HUES6 (cell line): ENCODE measurements at regions not wholly inside any gene's neighbourhood (a gene's known extent, or its start where the extent isn't known, plus 50 kb on each side); places are given as distances from the start of the nearest gene placed in this dataset.

Source experiments
- H3K27ac ChIP-seq: 2 replicates; pipeline ENCODE4 v1.7.0; 2013; ENCODE audit warnings: low read depth, mild to moderate bottlenecking, low read length, inconsistent platforms
- H3K27me3 ChIP-seq: 2 replicates; pipeline ENCODE4 v1.6.1; 2013; ENCODE audit warnings: low read length; ENCODE audit not compliant: control insufficient read depth, insufficient read depth
- H3K36me3 ChIP-seq: 2 replicates; pipeline ENCODE4 v1.6.1; 2013; ENCODE audit warnings: low read length; ENCODE audit not compliant: control insufficient read depth, insufficient read depth
- H3K4me1 ChIP-seq: 2 replicates; pipeline ENCODE4 v1.6.1; 2013; ENCODE audit warnings: low read length; ENCODE audit not compliant: control insufficient read depth, insufficient read depth
- H3K4me3 ChIP-seq: 2 replicates; pipeline ENCODE4 v1.5.1; 2013; ENCODE audit warnings: low read depth, low read length
- H3K9ac ChIP-seq: one replicate; pipeline ENCODE4 v1.6.1; 2013; ENCODE audit warnings: mild to moderate bottlenecking, low read length
- H3K9me3 ChIP-seq: 2 replicates; pipeline ENCODE4 v1.6.1; 2013; ENCODE audit warnings: low read depth, low read length; ENCODE audit not compliant: control insufficient read depth, insufficient read depth

- H3K27ac ChIP-seq = no peak overlapping the region
- no peak overlapping the region for H3K9ac ChIP-seq
- no peaks in the 10 kb centered on the region for H3K27me3 ChIP-seq
- H3K36me3 ChIP-seq = no peaks in the 10 kb centered on the region
- H3K4me3 ChIP-seq = no peak overlapping the region
- H3K4me1 ChIP-seq = no peaks in the 10 kb centered on the region
- peaks cover 6% of the 10 kb centered on the region; the same call in 1 of the 2 replicates for H3K9me3 ChIP-seq
Measured at GRCh38 chr10:64497306-64497705, 976.1 kb downstream of the REEP3 start.

DNA sequence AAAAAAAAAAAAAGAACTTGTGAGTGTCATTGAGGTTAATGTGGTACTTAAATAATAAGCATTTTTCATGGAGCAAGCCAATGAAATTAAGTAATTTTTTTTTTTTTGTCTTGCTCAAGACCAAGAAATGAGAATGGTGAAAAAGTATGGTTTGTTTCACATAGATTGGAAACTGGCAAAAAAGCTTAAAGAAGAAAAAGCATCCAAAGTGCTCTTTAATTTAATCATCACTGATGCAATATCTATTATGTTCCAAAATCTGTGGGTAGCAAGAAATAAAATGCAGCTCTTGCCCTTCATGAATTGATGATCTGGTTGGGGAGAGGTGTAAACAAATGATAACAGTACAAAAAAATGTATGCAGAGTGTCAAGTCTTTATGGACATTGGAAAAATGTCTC is 980.6 kb downstream of the REEP3 start:
- no peaks in the 10 kb centered on the region for H3K36me3 ChIP-seq
- peaks cover 6% of the 10 kb centered on the region; the same call in 1 of the 2 replicates for H3K9me3 ChIP-seq
- no peak overlapping the region for H3K9ac ChIP-seq
- peaks cover 13% of the 10 kb centered on the region; the same call in 1 of the 2 replicates for H3K4me1 ChIP-seq
- H3K27ac ChIP-seq = no peak overlapping the region
- no peaks in the 10 kb centered on the region for H3K27me3 ChIP-seq
- no peak overlapping the region for H3K4me3 ChIP-seq

- no peak overlapping the region for H3K9ac ChIP-seq
- H3K4me1 ChIP-seq = peaks cover 23% of the 10 kb centered on the region; the same call in 1 of the 2 replicates
- no peaks in the 10 kb centered on the region for H3K36me3 ChIP-seq
- no peak overlapping the region for H3K27ac ChIP-seq
- peaks cover 6% of the 10 kb centered on the region; the same call in 1 of the 2 replicates for H3K9me3 ChIP-seq
- no peaks in the 10 kb centered on the region for H3K27me3 ChIP-seq
- no peak overlapping the region for H3K4me3 ChIP-seq
Measured at GRCh38 chr10:64502936-64503335, 981.7 kb downstream of the REEP3 start.

- Histone ChIP-seq H3K9ac (no peak overlapping the region), H3K36me3 (no peaks in the 10 kb centered on the region), H3K9me3 (peaks cover 6% of the 10 kb centered on the region; the same call in 1 of the 2 replicates), H3K27ac (no peak overlapping the region), H3K4me3 (no peak overlapping the region), H3K4me1 (peaks cover 28% of the 10 kb centered on the region), H3K27me3 (no peaks in the 10 kb centered on the region)
Measured at GRCh38 chr10:64503429-64503828, 982.2 kb downstream of the REEP3 start.

DNA sequence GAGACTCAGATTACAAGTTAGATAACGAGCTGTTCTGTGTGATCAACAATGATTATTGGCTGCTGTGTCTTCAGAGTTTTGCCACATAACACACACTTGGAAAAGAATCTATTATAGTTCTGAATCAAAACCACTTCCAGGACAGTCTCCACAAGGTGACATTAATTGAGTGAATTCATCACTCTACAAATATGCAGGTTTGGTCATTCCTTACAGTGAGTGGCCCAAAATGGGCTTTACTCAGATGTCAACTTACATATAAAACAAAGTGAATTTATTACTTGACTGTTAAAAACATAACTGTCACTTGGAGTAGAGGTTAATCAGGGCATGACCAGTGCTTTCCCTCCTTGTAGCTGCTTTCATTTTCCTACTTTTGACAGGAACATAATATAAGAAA is 984.3 kb downstream of the REEP3 start:
- no peaks in the 10 kb centered on the region for H3K27me3 ChIP-seq
- H3K9me3 ChIP-seq = peaks cover 5% of the 10 kb centered on the region; the same call in 1 of the 2 replicates
- no peak overlapping the region for H3K4me3 ChIP-seq

GRCh38 chr10:64506963-64507362 is 985.8 kb downstream of the REEP3 start:
- no peaks in the 10 kb centered on the region for H3K36me3 ChIP-seq
- H3K4me3 ChIP-seq = peak overlapping the region; percentile 12; the same call in 1 of the 2 replicates
- H3K27me3 ChIP-seq = no peaks in the 10 kb centered on the region
- peak overlapping the region; percentile 27 for H3K9ac ChIP-seq
- peaks cover 4% of the 10 kb centered on the region; the same call in 1 of the 2 replicates for H3K9me3 ChIP-seq
- H3K27ac ChIP-seq = peak overlapping the region; percentile 89; the same call in 1 of the 2 replicates
- H3K4me1 ChIP-seq = peaks cover 29% of the 10 kb centered on the region

More for the DNA sequence above, 984.3 kb downstream of the REEP3 start:
- no peak overlapping the region for H3K9ac ChIP-seq
- H3K27ac ChIP-seq = peak overlapping the region; percentile 90; the same call in 1 of the 2 replicates
- H3K4me1 ChIP-seq = peaks cover 29% of the 10 kb centered on the region
- H3K36me3 ChIP-seq = no peaks in the 10 kb centered on the region

DNA sequence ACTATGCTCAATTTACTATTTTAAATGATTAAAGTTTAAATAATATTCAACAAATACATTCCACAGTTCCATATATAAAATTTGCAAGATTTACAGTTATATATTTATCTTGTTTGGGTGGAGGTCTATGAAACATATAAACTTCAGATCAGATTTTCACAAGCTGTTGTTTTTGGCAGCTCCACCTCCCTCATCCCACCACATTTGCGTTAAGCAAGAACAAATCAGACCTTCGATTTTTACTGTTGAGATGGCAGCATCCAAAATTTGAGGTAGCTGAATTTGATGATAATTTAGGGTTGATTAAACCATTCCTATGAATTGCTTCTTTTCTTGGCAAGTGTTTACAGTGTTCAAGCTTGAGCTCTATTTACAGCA is 986.4 kb downstream of the REEP3 start:
- Histone ChIP-seq H3K4me1 (peaks cover 29% of the 10 kb centered on the region), H3K4me3 (no peak overlapping the region; the same call in 1 of the 2 replicates), H3K9me3 (0 out of 2 replicates have a peak, but pooled peaks cover 2% of the 10 kb centered on the region), H3K27ac (peak overlapping the region; percentile 89; the same call in 1 of the 2 replicates), H3K9ac (peak overlapping the region; percentile 18), H3K36me3 (no peaks in the 10 kb centered on the region), H3K27me3 (no peaks in the 10 kb centered on the region)

GRCh38 chr10:64508029-64508661 is 986.9 kb downstream of the REEP3 start:
- H3K27me3 ChIP-seq = no peaks in the 10 kb centered on the region
- H3K9me3 ChIP-seq = 0 out of 2 replicates have a peak, but pooled peaks cover 2% of the 10 kb centered on the region
- H3K36me3 ChIP-seq = no peaks in the 10 kb centered on the region
- peak overlapping the region; percentile 89; the same call in 1 of the 2 replicates for H3K27ac ChIP-seq
- H3K4me3 ChIP-seq = no peak overlapping the region
- peak overlapping the region; percentile 18 for H3K9ac ChIP-seq
- H3K4me1 ChIP-seq = peaks cover 29% of the 10 kb centered on the region

- no peaks in the 10 kb centered on the region for H3K9me3 ChIP-seq
- H3K4me3 ChIP-seq = no peak overlapping the region
- H3K27ac ChIP-seq = no peak overlapping the region; the same call in 1 of the 2 replicates
- no peaks in the 10 kb centered on the region for H3K36me3 ChIP-seq
- no peak overlapping the region for H3K9ac ChIP-seq
- no peaks in the 10 kb centered on the region for H3K4me1 ChIP-seq
- H3K27me3 ChIP-seq = no peaks in the 10 kb centered on the region
Measured at GRCh38 chr10:64515970-64516699, 994.9 kb downstream of the REEP3 start.

DNA sequence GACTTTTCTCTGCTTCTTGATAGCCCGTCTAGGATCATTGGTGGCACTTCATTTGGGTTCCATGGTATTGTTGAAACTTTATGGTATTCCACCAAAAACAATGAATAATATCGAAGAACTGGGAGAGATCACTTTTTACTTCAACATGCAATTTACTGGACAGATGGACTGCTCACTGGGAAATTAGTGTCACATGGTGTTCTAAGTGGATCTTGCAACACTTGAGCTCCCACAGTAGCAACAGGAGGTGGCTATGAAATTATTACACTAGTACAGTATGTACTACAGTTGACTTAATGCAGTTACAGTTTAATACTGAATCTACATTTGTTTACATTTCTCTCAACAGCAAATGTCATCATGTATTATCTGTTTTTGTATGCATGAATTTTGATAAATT is 997.3 kb downstream of the REEP3 start:
- H3K4me1 ChIP-seq = no peaks in the 10 kb centered on the region
- H3K9ac ChIP-seq = no peak overlapping the region
- H3K27ac ChIP-seq = no peak overlapping the region
- no peak overlapping the region for H3K4me3 ChIP-seq
- H3K27me3 ChIP-seq = no peaks in the 10 kb centered on the region
- no peaks in the 10 kb centered on the region for H3K9me3 ChIP-seq
- no peaks in the 10 kb centered on the region for H3K36me3 ChIP-seq

DNA sequence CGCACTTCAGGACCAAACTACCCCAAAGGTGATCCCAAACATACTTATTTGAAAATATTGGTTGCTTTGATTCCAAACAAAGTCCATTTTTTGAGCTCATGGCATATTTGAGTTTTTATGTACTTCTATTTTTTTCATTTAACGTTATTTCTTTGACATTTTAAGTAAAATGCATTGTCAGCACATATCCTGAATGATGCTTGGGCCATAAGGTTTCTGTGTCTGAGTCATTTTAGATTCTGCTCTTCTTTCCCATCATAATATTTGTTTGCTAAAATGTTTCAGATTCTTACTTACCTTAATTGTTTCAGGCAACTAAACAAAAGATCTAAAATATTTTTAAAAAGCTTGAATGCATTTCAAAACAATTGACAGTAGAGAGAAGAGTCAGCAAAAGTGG is 998.2 kb downstream of the REEP3 start:
- Histone ChIP-seq H3K27ac (no peak overlapping the region), H3K36me3 (no peaks in the 10 kb centered on the region), H3K4me3 (no peak overlapping the region), H3K4me1 (no peaks in the 10 kb centered on the region), H3K27me3 (no peaks in the 10 kb centered on the region), H3K9me3 (no peaks in the 10 kb centered on the region), H3K9ac (no peak overlapping the region)
